Muscle of leg (tissue), 3 donors: ENCODE measurements at regions not wholly inside any gene's neighbourhood (a gene's known extent, or its start where the extent isn't known, plus 50 kb on each side); places are given as distances from the start of the nearest gene placed in this dataset.
"Not testable (repeated sequence)": the region's sequence is repeated elsewhere in the genome, so short reads cannot be mapped to it uniquely, and the experiment has no call there.

Experiments
- DNase-seq: peaks from one replicate; pipeline ENCODE4 v3.0.0; 2013
- H3K27ac ChIP-seq: one replicate; pipeline ENCODE4 v1.5.1; 2013; ENCODE audit warnings: mild to moderate bottlenecking, low read length, control low read depth
- H3K27me3 ChIP-seq: one replicate; pipeline ENCODE4 v1.6.1; 2013; ENCODE audit warnings: low read length; ENCODE audit not compliant: control insufficient read depth, insufficient read depth
- H3K36me3 ChIP-seq: one replicate; pipeline ENCODE4 v1.6.1; 2013; ENCODE audit warnings: low read length; ENCODE audit not compliant: control insufficient read depth, insufficient read depth
- H3K4me1 ChIP-seq: one replicate; pipeline ENCODE4 v1.6.1; 2013; ENCODE audit warnings: low read length; ENCODE audit not compliant: control insufficient read depth, insufficient read depth
- H3K4me3 ChIP-seq: one replicate; pipeline ENCODE4 v1.5.1; 2013; ENCODE audit warnings: low read length, control low read depth
- H3K9me3 ChIP-seq: replicated peaks from 2 replicates; pipeline ENCODE4 v1.6.1; 2013; ENCODE audit warnings: low read depth, low read length; ENCODE audit not compliant: control insufficient read depth
- WGBS: methylation state at CpG from one replicate; pipeline ENCODE4 v1.1.5; 2013; ENCODE audit warnings: missing lambda C conversion rate; ENCODE audit not compliant: insufficient coverage; 5-methylcytosine and 5-hydroxymethylcytosine counted together

- Histone ChIP-seq H3K4me1 (peaks cover 8% of the 10 kb centered on the region), H3K27me3 (no peaks in the 10 kb centered on the region), H3K9me3 (peaks cover 7% of the 10 kb centered on the region), H3K4me3 (no peak overlapping the region), H3K36me3 (no peaks in the 10 kb centered on the region), H3K27ac (no peak overlapping the region)
- DNase-seq = peak; percentile 57
- no CpG with 5 or more reads among the region's 2 CpGs for WGBS
Observed at GRCh38 chr3:193014902-193015301, 97.2 kb upstream of the MB21D2 start.

- no peaks in the 10 kb centered on the region for H3K27me3 ChIP-seq
- no peak overlapping the region for H3K4me3 ChIP-seq
- H3K9me3 ChIP-seq = peaks cover 7% of the 10 kb centered on the region
- H3K4me1 ChIP-seq = peaks cover 6% of the 10 kb centered on the region
- WGBS = 24% methylated on average over 4 of the region's 7 CpGs
- no peak overlapping the region for H3K27ac ChIP-seq
- DNase-seq = peak; percentile 11
- no peaks in the 10 kb centered on the region for H3K36me3 ChIP-seq
Observed at GRCh38 chr3:193016437-193016901, 98.8 kb upstream of the MB21D2 start.

GRCh38 chr3:193021506-193022010 lies 103.9 kb upstream of the MB21D2 start:
- Histone ChIP-seq H3K4me1 (no peaks in the 10 kb centered on the region), H3K27me3 (no peaks in the 10 kb centered on the region), H3K27ac (no peak overlapping the region), H3K4me3 (no peak overlapping the region), H3K36me3 (no peaks in the 10 kb centered on the region), H3K9me3 (no peaks in the 10 kb centered on the region)
- 46% methylated on average over 4 of the region's 7 CpGs for WGBS
- no peak for DNase-seq

GRCh38 chr3:193023218-193023617 lies 105.6 kb upstream of the MB21D2 start:
- no CpG with 5 or more reads among the region's 1 CpG for WGBS
- Histone ChIP-seq H3K9me3 (no peaks in the 10 kb centered on the region), H3K36me3 (no peaks in the 10 kb centered on the region), H3K27me3 (no peaks in the 10 kb centered on the region), H3K4me1 (no peaks in the 10 kb centered on the region), H3K4me3 (no peak overlapping the region), H3K27ac (no peak overlapping the region)
- DNase-seq = no peak

GRCh38 chr3:193028258-193028657 lies 110.6 kb upstream of the MB21D2 start:
- DNase-seq = no peak
- no peaks in the 10 kb centered on the region for H3K36me3 ChIP-seq
- H3K4me1 ChIP-seq = no peaks in the 10 kb centered on the region
- no peak overlapping the region for H3K27ac ChIP-seq
- no peaks in the 10 kb centered on the region for H3K27me3 ChIP-seq
- 14% methylated on average over 1 of the region's 4 CpGs for WGBS
- H3K9me3 ChIP-seq = no peaks in the 10 kb centered on the region
- H3K4me3 ChIP-seq = no peak overlapping the region

GRCh38 chr3:193029800-193030199 lies 112.1 kb upstream of the MB21D2 start:
- no CpG with 5 or more reads among the region's 2 CpGs for WGBS
- H3K27ac ChIP-seq = no peak overlapping the region

GRCh38 chr3:193030276-193030675 lies 112.6 kb upstream of the MB21D2 start:
- Histone ChIP-seq H3K36me3 (no peaks in the 10 kb centered on the region), H3K27ac (no peak overlapping the region), H3K4me1 (no peaks in the 10 kb centered on the region), H3K4me3 (no peak overlapping the region), H3K27me3 (no peaks in the 10 kb centered on the region), H3K9me3 (no peaks in the 10 kb centered on the region)
- WGBS = no CpG with 5 or more reads among the region's 2 CpGs
- no peak for DNase-seq

More at GRCh38 chr3:193029800-193030199, 112.1 kb upstream of the MB21D2 start:
- Histone ChIP-seq H3K4me3 (no peak overlapping the region), H3K36me3 (no peaks in the 10 kb centered on the region), H3K9me3 (no peaks in the 10 kb centered on the region), H3K27me3 (no peaks in the 10 kb centered on the region), H3K4me1 (no peaks in the 10 kb centered on the region)
- no peak for DNase-seq

GRCh38 chr3:193031911-193032310 lies 114.3 kb upstream of the MB21D2 start:
- no peak for DNase-seq
- WGBS = no CpG with 5 or more reads among the region's 2 CpGs
- no peaks in the 10 kb centered on the region for H3K36me3 ChIP-seq
- no peaks in the 10 kb centered on the region for H3K4me1 ChIP-seq
- H3K27me3 ChIP-seq = no peaks in the 10 kb centered on the region
- H3K4me3 ChIP-seq = no peak overlapping the region
- H3K27ac ChIP-seq = no peak overlapping the region
- H3K9me3 ChIP-seq = no peaks in the 10 kb centered on the region

GRCh38 chr3:193033226-193033780 lies 115.6 kb upstream of the MB21D2 start:
- Histone ChIP-seq H3K9me3 (no peaks in the 10 kb centered on the region), H3K4me1 (no peaks in the 10 kb centered on the region), H3K4me3 (no peak overlapping the region), H3K27me3 (no peaks in the 10 kb centered on the region), H3K27ac (no peak overlapping the region), H3K36me3 (no peaks in the 10 kb centered on the region)
- no peak for DNase-seq
- WGBS = 96% methylated on average over 4 of the region's 7 CpGs

- WGBS = no CpG with 5 or more reads among the region's 3 CpGs
- not testable (repeated sequence) for H3K9me3 ChIP-seq, H3K4me1 ChIP-seq, H3K4me3 ChIP-seq, H3K27ac ChIP-seq, H3K27me3 ChIP-seq, DNase-seq, H3K36me3 ChIP-seq
Observed at GRCh38 chr3:193037828-193038227, 120.2 kb upstream of the MB21D2 start.

GRCh38 chr3:193039058-193039457 lies 121.4 kb upstream of the MB21D2 start:
- no peaks in the 10 kb centered on the region for H3K27me3 ChIP-seq
- no peaks in the 10 kb centered on the region for H3K4me1 ChIP-seq
- H3K36me3 ChIP-seq = no peaks in the 10 kb centered on the region
- 100% methylated on average over 1 of the region's 3 CpGs for WGBS
- H3K27ac ChIP-seq = no peak overlapping the region
- H3K4me3 ChIP-seq = no peak overlapping the region
- DNase-seq = no peak
- H3K9me3 ChIP-seq = no peaks in the 10 kb centered on the region
